GM23338 (cell line): ENCODE measurements at regions not wholly inside any gene's neighbourhood (a gene's known extent, or its start where the extent isn't known, plus 50 kb on each side); places are given as distances from the start of the nearest gene placed in this dataset.

Experiments used
- ATAC-seq: fragments of 200-7000 bp; cut with Tn5 transposase; 3 replicates; pipeline ENCODE4 v1.9.1; 2020
- DNase-seq: peaks from one replicate; pipeline ENCODE4 v3.0.0-alpha.2; 2015; ENCODE audit warnings: low spot score
- H2AFZ ChIP-seq: fragments of 200-600 bp; sonication (generic); 2 replicates; pipeline ENCODE4 v1.8.0; 2016; ENCODE audit warnings: antibody characterized with exemption, mild to moderate bottlenecking, moderate library complexity
- H3F3A ChIP-seq: fragments of 200-600 bp; sonication (generic); replicated peaks from 2 replicates; pipeline ENCODE4 v1.8.0; 2017; ENCODE audit warnings: antibody characterized with exemption, mixed run types, low read depth
- H3K27ac ChIP-seq: fragments of 200-600 bp; sonication (generic); 2 replicates; pipeline ENCODE4 v1.6.1; 2016; ENCODE audit warnings: low read depth
- H3K27me3 ChIP-seq: fragments of 200-600 bp; sonication (generic); 2 replicates; pipeline ENCODE4 v1.8.0; 2016; ENCODE audit warnings: mild to moderate bottlenecking, mixed run types, moderate library complexity; ENCODE audit not compliant: insufficient read depth
- H3K36me3 ChIP-seq: fragments of 200-600 bp; sonication (generic); 2 replicates; pipeline ENCODE4 v1.8.0; 2016; ENCODE audit warnings: mild to moderate bottlenecking; ENCODE audit not compliant: insufficient read depth
- H3K4me1 ChIP-seq: fragments of 200-600 bp; sonication (generic); 2 replicates; pipeline ENCODE4 v1.8.0; 2016; ENCODE audit warnings: mild to moderate bottlenecking, moderate library complexity; ENCODE audit not compliant: insufficient read depth
- H3K4me2 ChIP-seq: fragments of 200-600 bp; sonication (generic); 2 replicates; pipeline ENCODE4 v1.7.1; 2017; ENCODE audit warnings: mixed run types
- H3K4me3 ChIP-seq: fragments of 200-600 bp; sonication (generic); 2 replicates; pipeline ENCODE4 v1.6.1; 2016; ENCODE audit warnings: mixed run types
- H3K79me2 ChIP-seq: fragments of 200-600 bp; sonication (generic); replicated peaks from 2 replicates; pipeline ENCODE4 v1.8.0; 2017; ENCODE audit warnings: mild to moderate bottlenecking; ENCODE audit not compliant: insufficient read depth
- H3K9me2 ChIP-seq: fragments of 200-600 bp; sonication (generic); 2 replicates; pipeline ENCODE4 v1.8.0; 2017; ENCODE audit not compliant: insufficient read depth
- H4K20me1 ChIP-seq: fragments of 200-600 bp; sonication (generic); replicated peaks from 2 replicates; pipeline ENCODE4 v1.8.0; 2017; ENCODE audit warnings: mild to moderate bottlenecking; ENCODE audit not compliant: insufficient read depth
- H3K27ac Mint-ChIP-seq: 2 replicates; pipeline ENCODE4 v1.8.0; 2020; ENCODE audit warnings: inconsistent platforms, mild to moderate bottlenecking, moderate library complexity, mixed read lengths
- H3K27me3 Mint-ChIP-seq: 3 replicates; pipeline ENCODE4 v1.8.0; 2022; ENCODE audit warnings: low read depth, mild to moderate bottlenecking, moderate library complexity, mixed read lengths, inconsistent platforms; ENCODE audit not compliant: insufficient read depth, poor library complexity
- H3K36me3 Mint-ChIP-seq: 3 replicates; pipeline ENCODE4 v1.8.0; 2021; ENCODE audit warnings: low read depth, mild to moderate bottlenecking, inconsistent platforms, moderate library complexity, mixed read lengths
- H3K4me1 Mint-ChIP-seq: 3 replicates; pipeline ENCODE4 v1.8.0; 2020; ENCODE audit warnings: mild to moderate bottlenecking, inconsistent platforms, mixed read lengths
- H3K4me3 Mint-ChIP-seq: 3 replicates; pipeline ENCODE4 v1.8.0; 2021; ENCODE audit warnings: moderate library complexity, mild to moderate bottlenecking, inconsistent platforms, mixed read lengths
- H3K9me3 Mint-ChIP-seq: 3 replicates; pipeline ENCODE4 v1.8.0; 2020; ENCODE audit warnings: moderate library complexity, mild to moderate bottlenecking, inconsistent platforms, mixed read lengths
- CREB1 ChIP-seq: fragments of 250-450 bp; sonication (Bioruptor Pico); IDR thresholded peaks from 2 replicates; pipeline ENCODE4 v1.5.0; 2020; ENCODE audit warnings: low read depth, mild to moderate bottlenecking, moderate library complexity
- CTCF ChIP-seq, 2 experiments: fragments of 200-600 bp in 1 of 2; sonication (generic) in 1 of 2; conservative IDR thresholded peaks; 2 replicates each; pipeline versions ENCODE4 v1.5.1 to v1.6.1; 2016 to 2017; ENCODE audit warnings: antibody characterized with exemption in 2 of 2, low read depth in 2 of 2, mild to moderate bottlenecking in 2 of 2, moderate library complexity in 1 of 2
- ETS1 ChIP-seq: IDR thresholded peaks from 2 replicates; pipeline ENCODE4 v1.6.1; 2016; ENCODE audit warnings: antibody characterized with exemption
- JUNB ChIP-seq: IDR thresholded peaks from one replicate; pipeline ENCODE4 v1.6.1; 2016; ENCODE audit warnings: antibody characterized with exemption; ENCODE audit not compliant: unreplicated experiment
- POLR2AphosphoS5 ChIP-seq: IDR thresholded peaks from 2 replicates; pipeline ENCODE4 v1.6.1; 2016; ENCODE audit warnings: antibody characterized with exemption, low read depth
- REST ChIP-seq: IDR thresholded peaks from one replicate; pipeline ENCODE4 v1.6.1; 2018; ENCODE audit warnings: antibody characterized with exemption; ENCODE audit not compliant: unreplicated experiment
- ZNF331 ChIP-seq: fragments of 250-450 bp; sonication (Bioruptor Pico); IDR thresholded peaks from 2 replicates; pipeline ENCODE4 v1.5.0; 2020; ENCODE audit warnings: low read depth, mild to moderate bottlenecking, moderate library complexity
- TF ChIP-seq, protein P1 (sequence below): fragments of 250-450 bp; sonication (Bioruptor Pico); IDR thresholded peaks from 2 replicates; pipeline ENCODE4 v1.5.0; 2020; ENCODE audit warnings: mild to moderate bottlenecking, moderate library complexity

- DNase-seq (no peak), ATAC-seq (no peak)
- no peaks in the 10 kb centered on the region for H3F3A ChIP-seq
- H3K79me2 ChIP-seq, result no peaks in the 10 kb centered on the region
- no peak overlapping the region for H3K27ac Mint-ChIP-seq
- no peaks in the 10 kb centered on the region for H3K27me3 Mint-ChIP-seq
- H4K20me1 ChIP-seq, result no peaks in the 10 kb centered on the region
- no peaks in the 10 kb centered on the region for H3K27me3 ChIP-seq
- H3K4me1 ChIP-seq, result no peaks in the 10 kb centered on the region
- no peaks in the 10 kb centered on the region for H3K4me1 Mint-ChIP-seq
- peaks cover 10% of the 10 kb centered on the region; the same call in 2 of the 3 replicates for H3K9me3 Mint-ChIP-seq
- no peak overlapping the region for H3K4me3 ChIP-seq
- no peaks in the 10 kb centered on the region for H3K36me3 ChIP-seq
- H3K27ac ChIP-seq, result no peak overlapping the region
- TF ChIP-seq, protein P1, sequence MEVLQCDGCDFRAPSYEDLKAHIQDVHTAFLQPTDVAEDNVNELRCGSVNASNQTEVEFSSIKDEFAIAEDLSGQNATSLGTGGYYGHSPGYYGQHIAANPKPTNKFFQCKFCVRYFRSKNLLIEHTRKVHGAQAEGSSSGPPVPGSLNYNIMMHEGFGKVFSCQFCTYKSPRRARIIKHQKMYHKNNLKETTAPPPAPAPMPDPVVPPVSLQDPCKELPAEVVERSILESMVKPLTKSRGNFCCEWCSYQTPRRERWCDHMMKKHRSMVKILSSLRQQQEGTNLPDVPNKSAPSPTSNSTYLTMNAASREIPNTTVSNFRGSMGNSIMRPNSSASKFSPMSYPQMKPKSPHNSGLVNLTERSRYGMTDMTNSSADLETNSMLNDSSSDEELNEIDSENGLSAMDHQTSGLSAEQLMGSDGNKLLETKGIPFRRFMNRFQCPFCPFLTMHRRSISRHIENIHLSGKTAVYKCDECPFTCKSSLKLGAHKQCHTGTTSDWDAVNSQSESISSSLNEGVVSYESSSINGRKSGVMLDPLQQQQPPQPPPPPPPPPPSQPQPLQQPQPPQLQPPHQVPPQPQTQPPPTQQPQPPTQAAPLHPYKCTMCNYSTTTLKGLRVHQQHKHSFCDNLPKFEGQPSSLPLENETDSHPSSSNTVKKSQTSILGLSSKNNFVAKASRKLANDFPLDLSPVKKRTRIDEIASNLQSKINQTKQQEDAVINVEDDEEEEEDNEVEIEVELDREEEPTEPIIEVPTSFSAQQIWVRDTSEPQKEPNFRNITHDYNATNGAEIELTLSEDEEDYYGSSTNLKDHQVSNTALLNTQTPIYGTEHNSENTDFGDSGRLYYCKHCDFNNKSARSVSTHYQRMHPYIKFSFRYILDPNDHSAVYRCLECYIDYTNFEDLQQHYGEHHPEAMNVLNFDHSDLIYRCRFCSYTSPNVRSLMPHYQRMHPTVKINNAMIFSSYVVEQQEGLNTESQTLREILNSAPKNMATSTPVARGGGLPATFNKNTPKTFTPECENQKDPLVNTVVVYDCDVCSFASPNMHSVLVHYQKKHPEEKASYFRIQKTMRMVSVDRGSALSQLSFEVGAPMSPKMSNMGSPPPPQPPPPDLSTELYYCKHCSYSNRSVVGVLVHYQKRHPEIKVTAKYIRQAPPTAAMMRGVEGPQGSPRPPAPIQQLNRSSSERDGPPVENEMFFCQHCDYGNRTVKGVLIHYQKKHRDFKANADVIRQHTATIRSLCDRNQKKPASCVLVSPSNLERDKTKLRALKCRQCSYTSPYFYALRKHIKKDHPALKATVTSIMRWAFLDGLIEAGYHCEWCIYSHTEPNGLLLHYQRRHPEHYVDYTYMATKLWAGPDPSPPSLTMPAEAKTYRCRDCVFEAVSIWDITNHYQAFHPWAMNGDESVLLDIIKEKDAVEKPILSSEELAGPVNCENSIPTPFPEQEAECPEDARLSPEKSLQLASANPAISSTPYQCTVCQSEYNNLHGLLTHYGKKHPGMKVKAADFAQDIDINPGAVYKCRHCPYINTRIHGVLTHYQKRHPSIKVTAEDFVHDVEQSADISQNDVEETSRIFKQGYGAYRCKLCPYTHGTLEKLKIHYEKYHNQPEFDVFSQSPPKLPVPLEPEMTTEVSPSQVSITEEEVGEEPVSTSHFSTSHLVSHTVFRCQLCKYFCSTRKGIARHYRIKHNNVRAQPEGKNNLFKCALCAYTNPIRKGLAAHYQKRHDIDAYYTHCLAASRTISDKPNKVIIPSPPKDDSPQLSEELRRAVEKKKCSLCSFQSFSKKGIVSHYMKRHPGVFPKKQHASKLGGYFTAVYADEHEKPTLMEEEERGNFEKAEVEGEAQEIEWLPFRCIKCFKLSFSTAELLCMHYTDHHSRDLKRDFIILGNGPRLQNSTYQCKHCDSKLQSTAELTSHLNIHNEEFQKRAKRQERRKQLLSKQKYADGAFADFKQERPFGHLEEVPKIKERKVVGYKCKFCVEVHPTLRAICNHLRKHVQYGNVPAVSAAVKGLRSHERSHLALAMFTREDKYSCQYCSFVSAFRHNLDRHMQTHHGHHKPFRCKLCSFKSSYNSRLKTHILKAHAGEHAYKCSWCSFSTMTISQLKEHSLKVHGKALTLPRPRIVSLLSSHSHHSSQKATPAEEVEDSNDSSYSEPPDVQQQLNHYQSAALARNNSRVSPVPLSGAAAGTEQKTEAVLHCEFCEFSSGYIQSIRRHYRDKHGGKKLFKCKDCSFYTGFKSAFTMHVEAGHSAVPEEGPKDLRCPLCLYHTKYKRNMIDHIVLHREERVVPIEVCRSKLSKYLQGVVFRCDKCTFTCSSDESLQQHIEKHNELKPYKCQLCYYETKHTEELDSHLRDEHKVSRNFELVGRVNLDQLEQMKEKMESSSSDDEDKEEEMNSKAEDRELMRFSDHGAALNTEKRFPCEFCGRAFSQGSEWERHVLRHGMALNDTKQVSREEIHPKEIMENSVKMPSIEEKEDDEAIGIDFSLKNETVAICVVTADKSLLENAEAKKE, result no peak
- no peaks in the 10 kb centered on the region for H3K36me3 Mint-ChIP-seq
- H2AFZ ChIP-seq, result no peak overlapping the region
- no peak overlapping the region for H3K4me2 ChIP-seq
- H3K4me3 Mint-ChIP-seq, result no peak overlapping the region
- peaks cover 5% of the 10 kb centered on the region; the same call in 1 of the 2 replicates for H3K9me2 ChIP-seq
Observed at GRCh38 chr13:38570706-38571105, 116.2 kb upstream of the FREM2 start.

DNA sequence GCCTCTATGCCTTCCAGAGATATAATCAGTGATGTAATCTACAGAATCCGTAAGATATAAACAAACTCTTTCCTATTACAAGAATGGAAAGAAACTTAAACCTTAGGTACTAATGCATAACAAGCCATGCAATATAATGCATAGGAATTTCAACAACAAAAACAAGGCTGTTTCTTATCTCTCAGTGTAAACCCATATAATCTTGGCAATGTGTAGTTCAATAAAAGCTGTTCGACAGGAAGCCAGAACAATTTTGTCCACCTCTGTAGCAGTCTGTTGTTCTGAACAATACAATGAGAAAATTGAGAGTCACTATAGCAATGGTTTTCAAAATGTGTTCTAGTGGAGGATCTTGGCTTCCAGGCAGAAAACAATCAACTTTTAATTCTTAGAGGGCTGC is 111.5 kb upstream of the FREM2 start:
- H3K27me3 ChIP-seq, result no peaks in the 10 kb centered on the region
- Mint-ChIP-seq H3K27ac (no peak overlapping the region), H3K9me3 (peaks cover 8% of the 10 kb centered on the region; the same call in 1 of the 3 replicates), H3K27me3 (peaks cover 3% of the 10 kb centered on the region), H3K36me3 (no peaks in the 10 kb centered on the region), H3K4me3 (no peak overlapping the region), H3K4me1 (no peaks in the 10 kb centered on the region)
- no peaks in the 10 kb centered on the region for H4K20me1 ChIP-seq
- no peaks in the 10 kb centered on the region for H3F3A ChIP-seq
- H3K36me3 ChIP-seq, result no peaks in the 10 kb centered on the region
- H3K27ac ChIP-seq, result no peak overlapping the region
- no peaks in the 10 kb centered on the region for H3K79me2 ChIP-seq
- DNase-seq (no peak), ATAC-seq (no peak)
- no peaks in the 10 kb centered on the region for H3K4me1 ChIP-seq
- H2AFZ ChIP-seq, result no peak overlapping the region
- H3K4me2 ChIP-seq, result no peak overlapping the region
- H3K4me3 ChIP-seq, result no peak overlapping the region
- H3K9me2 ChIP-seq, result peaks cover 5% of the 10 kb centered on the region; the same call in 1 of the 2 replicates
- TF ChIP-seq ZNF331 (CRISPR knock-in tag) (no peak), JUNB (no peak), CREB1 (CRISPR knock-in tag) (no peak), ETS1 (no peak), CTCF (conservative IDR thresholded peaks at IDR 0.05; ENCODE audit: low read depth in 2 of 2) (no peak), REST (no peak), POLR2AphosphoS5 (no peak)
